ENCODE measurements at regions not wholly inside any gene's neighbourhood (a gene's known extent, or its start where the extent isn't known, plus 50 kb on each side); places are given as distances from the start of the nearest gene placed in this dataset.

DNA sequence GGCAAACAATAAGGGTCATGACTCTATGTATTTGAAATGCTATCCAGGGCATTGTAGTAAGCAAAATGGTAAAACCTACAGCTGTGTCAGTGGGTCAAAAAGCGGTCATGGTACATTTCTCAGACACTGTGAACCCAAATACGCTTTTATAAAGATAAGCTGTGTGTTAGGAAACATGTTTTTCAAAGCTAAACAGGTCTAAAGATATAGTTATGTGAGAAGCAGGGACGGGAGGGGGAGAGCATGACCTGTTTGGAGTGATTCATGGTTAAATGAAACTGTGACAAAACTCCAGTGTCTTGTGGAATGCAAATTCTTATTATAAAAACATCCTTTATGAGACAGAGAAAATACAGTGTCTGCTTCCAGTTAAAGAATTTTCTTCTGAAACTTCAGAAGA, 205.4 kb upstream of the BMP2 start:
- no peak overlapping the region for H3K9ac ChIP-seq (ENCODE audit: low read depth in 1 of 2, low read length in 2 of 2)
- no peaks in the 10 kb centered on the region for H3K9me3 ChIP-seq (ENCODE audit: control insufficient read depth in 4 of 4, low read length in 3 of 4)
- no peak overlapping the region for H3K4me3 ChIP-seq (ENCODE audit: low read depth in 1 of 3, low read length in 3 of 3)
- H3K27ac ChIP-seq (ENCODE audit: low read depth in 1 of 2, low read length in 2 of 2), result no peak overlapping the region
- H3K36me3 ChIP-seq (ENCODE audit: control insufficient read depth in 4 of 4, insufficient read depth in 3 of 4, low read depth in 1 of 4, low read length in 3 of 4), result no peaks in the 10 kb centered on the region
- TF ChIP-seq FOXA1 (IDR thresholded peaks at IDR 0.05) (no peak), TAF1 (conservative IDR thresholded peaks at IDR 0.05) (no peak), RXRA (IDR thresholded peaks at IDR 0.05) (no peak), RAD21 (IDR thresholded peaks at IDR 0.05) (no peak), ATF3 (IDR thresholded peaks at IDR 0.05) (no peak), HNF4A (conservative IDR thresholded peaks at IDR 0.05) (no peak), HNF4G (IDR thresholded peaks at IDR 0.05) (no peak), CTCF (IDR thresholded peaks at IDR 0.05; ENCODE audit: low read depth, low read length, missing input control) (no peak), GABPA (IDR thresholded peaks at IDR 0.05 in 1 of 2, conservative IDR thresholded peaks at IDR 0.05 in 1 of 2) (no peak), ZBTB33 (IDR thresholded peaks at IDR 0.05) (no peak), NR2F2 (IDR thresholded peaks at IDR 0.05) (no peak), SP1 (IDR thresholded peaks at IDR 0.05) (no peak), YY1 (IDR thresholded peaks at IDR 0.05) (no peak), JUND (IDR thresholded peaks at IDR 0.05) (no peak), FOXA2 (IDR thresholded peaks at IDR 0.05) (no peak)
- TF ChIP-seq, protein P1, sequence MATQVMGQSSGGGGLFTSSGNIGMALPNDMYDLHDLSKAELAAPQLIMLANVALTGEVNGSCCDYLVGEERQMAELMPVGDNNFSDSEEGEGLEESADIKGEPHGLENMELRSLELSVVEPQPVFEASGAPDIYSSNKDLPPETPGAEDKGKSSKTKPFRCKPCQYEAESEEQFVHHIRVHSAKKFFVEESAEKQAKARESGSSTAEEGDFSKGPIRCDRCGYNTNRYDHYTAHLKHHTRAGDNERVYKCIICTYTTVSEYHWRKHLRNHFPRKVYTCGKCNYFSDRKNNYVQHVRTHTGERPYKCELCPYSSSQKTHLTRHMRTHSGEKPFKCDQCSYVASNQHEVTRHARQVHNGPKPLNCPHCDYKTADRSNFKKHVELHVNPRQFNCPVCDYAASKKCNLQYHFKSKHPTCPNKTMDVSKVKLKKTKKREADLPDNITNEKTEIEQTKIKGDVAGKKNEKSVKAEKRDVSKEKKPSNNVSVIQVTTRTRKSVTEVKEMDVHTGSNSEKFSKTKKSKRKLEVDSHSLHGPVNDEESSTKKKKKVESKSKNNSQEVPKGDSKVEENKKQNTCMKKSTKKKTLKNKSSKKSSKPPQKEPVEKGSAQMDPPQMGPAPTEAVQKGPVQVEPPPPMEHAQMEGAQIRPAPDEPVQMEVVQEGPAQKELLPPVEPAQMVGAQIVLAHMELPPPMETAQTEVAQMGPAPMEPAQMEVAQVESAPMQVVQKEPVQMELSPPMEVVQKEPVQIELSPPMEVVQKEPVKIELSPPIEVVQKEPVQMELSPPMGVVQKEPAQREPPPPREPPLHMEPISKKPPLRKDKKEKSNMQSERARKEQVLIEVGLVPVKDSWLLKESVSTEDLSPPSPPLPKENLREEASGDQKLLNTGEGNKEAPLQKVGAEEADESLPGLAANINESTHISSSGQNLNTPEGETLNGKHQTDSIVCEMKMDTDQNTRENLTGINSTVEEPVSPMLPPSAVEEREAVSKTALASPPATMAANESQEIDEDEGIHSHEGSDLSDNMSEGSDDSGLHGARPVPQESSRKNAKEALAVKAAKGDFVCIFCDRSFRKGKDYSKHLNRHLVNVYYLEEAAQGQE (IDR thresholded peaks at IDR 0.05), result no peak
- TF ChIP-seq, protein P2, sequence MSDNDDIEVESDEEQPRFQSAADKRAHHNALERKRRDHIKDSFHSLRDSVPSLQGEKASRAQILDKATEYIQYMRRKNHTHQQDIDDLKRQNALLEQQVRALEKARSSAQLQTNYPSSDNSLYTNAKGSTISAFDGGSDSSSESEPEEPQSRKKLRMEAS (IDR thresholded peaks at IDR 0.05), result no peak
- H3K27me3 ChIP-seq (ENCODE audit: control insufficient read depth in 4 of 4, insufficient read depth in 4 of 4, low read length in 3 of 4), result peaks cover 0 to 4% (median 0%) of the 10 kb centered on the region in 4 donors
- 49% methylated on average over 3 of the region's 3 CpGs for WGBS
- DNase-seq (ENCODE audit: low spot score), result no peak
- no peaks in the 10 kb centered on the region for H3K4me1 ChIP-seq (ENCODE audit: control insufficient read depth in 4 of 4, insufficient read depth in 4 of 4, low read length in 3 of 4)

DNA sequence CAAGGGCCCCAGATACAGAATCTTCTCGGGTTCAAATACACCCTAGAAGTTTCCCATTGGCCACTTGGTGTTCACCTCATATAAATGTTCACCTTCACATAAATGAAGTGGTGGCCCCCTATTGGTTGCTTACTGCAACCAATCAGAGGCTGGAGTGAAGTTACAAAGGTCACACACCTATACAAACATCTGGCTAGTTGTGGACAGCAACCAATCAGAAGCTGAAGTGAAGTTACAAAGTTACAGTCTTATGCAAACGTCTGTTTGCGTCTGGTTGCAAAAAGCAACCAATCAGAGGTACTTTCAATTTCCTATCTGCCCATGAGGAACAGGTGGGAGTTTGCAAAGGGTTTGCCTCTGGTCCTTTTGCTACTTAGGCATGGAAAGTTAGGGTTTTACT, 206.5 kb upstream of the BMP2 start:
- Histone ChIP-seq H3K9me3 (ENCODE audit: control insufficient read depth in 4 of 4, low read length in 3 of 4) (no peaks in the 10 kb centered on the region), H3K4me3 (ENCODE audit: low read depth in 1 of 3, low read length in 3 of 3) (peak overlapping the region in 1 of 3 donors; percentile 23), H3K27me3 (ENCODE audit: control insufficient read depth in 4 of 4, insufficient read depth in 4 of 4, low read length in 3 of 4) (no peaks in the 10 kb centered on the region), H3K27ac (ENCODE audit: low read depth in 1 of 2, low read length in 2 of 2) (no peak overlapping the region), H3K36me3 (ENCODE audit: control insufficient read depth in 4 of 4, insufficient read depth in 3 of 4, low read depth in 1 of 4, low read length in 3 of 4) (no peaks in the 10 kb centered on the region), H3K9ac (ENCODE audit: low read depth in 1 of 2, low read length in 2 of 2) (no peak overlapping the region), H3K4me1 (ENCODE audit: control insufficient read depth in 4 of 4, insufficient read depth in 4 of 4, low read length in 3 of 4) (no peaks in the 10 kb centered on the region)
- WGBS, result 59% methylated on average over 3 of the region's 3 CpGs
- TF ChIP-seq ZBTB33 (IDR thresholded peaks at IDR 0.05), result no peak
- no peak for DNase-seq (ENCODE audit: low spot score)
